ENCODE measurements at regions not wholly inside any gene's neighbourhood (a gene's known extent, or its start where the extent isn't known, plus 50 kb on each side); places are given as distances from the start of the nearest gene placed in this dataset.

DNA sequence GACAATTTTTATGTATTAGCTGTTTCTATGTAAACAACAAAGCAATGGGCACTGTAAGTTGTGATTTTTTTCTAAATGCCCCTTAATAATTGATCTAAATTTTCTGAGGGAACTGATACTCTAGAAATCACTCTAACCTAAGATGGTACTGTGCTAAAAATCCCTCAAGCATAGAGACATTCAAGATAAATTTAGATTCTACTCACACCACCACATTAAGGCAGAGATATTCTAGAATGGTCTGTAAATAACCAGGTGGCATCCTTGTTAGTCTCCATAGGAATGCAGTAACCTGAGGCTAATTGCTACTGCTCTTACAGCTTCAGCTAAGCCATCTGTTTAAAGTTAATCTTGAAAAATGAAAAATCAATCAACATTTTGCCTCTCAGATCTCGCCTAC, 87.3 kb downstream of the SLC41A2 start:
- TF ChIP-seq, protein P1, sequence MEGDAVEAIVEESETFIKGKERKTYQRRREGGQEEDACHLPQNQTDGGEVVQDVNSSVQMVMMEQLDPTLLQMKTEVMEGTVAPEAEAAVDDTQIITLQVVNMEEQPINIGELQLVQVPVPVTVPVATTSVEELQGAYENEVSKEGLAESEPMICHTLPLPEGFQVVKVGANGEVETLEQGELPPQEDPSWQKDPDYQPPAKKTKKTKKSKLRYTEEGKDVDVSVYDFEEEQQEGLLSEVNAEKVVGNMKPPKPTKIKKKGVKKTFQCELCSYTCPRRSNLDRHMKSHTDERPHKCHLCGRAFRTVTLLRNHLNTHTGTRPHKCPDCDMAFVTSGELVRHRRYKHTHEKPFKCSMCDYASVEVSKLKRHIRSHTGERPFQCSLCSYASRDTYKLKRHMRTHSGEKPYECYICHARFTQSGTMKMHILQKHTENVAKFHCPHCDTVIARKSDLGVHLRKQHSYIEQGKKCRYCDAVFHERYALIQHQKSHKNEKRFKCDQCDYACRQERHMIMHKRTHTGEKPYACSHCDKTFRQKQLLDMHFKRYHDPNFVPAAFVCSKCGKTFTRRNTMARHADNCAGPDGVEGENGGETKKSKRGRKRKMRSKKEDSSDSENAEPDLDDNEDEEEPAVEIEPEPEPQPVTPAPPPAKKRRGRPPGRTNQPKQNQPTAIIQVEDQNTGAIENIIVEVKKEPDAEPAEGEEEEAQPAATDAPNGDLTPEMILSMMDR (IDR thresholded peaks at IDR 0.05): no peak
- no peak for TF ChIP-seq POLR2AphosphoS5 (IDR thresholded peaks at IDR 0.05)
